ENCODE measurements at regions not wholly inside any gene's neighbourhood (a gene's known extent, or its start where the extent isn't known, plus 50 kb on each side); places are given as distances from the start of the nearest gene placed in this dataset.
A peak's percentile ranks its signal among the peaks of the same experiment; 100 is the strongest.

DNA sequence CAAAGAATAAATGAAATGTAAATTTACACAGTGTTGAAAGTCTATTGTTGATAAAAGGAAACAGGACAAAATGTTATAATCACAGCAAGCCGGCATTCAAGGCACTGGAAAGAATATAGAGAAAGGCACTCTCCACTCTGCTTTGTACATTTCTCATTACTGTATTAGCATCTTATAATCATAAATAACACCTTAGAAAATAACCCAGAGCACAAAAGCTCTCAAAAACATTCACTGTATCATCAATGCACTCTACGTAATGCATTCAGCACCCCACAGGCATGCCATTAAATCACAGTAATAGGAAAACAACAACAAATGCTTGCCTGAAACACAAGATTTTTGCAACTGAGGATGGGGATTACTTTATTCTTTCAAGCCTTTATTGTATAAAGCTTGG, 75.3 kb upstream of the TRPC3 start:
- Histone ChIP-seq H3K9me3 (ENCODE audit: control insufficient read depth, low read length) (no peaks in the 10 kb centered on the region), H3K4me1 (ENCODE audit: control insufficient read depth, insufficient read depth, low read depth, low read length) (no peaks in the 10 kb centered on the region), H2BK12ac (ENCODE audit: low read length in 2 of 2) (no peak overlapping the region), H2BK120ac (ENCODE audit: low read depth, low read length) (no peak overlapping the region), H3K14ac (ENCODE audit: low read length in 2 of 2) (no peak overlapping the region), H3K36me3 (ENCODE audit: control insufficient read depth in 1 of 2, insufficient read depth in 2 of 2, low read depth in 1 of 2, low read length in 2 of 2) (no peaks in the 10 kb centered on the region), H3K79me1 (replicated peaks; ENCODE audit: low read length, poor library complexity, severe bottlenecking) (no peaks in the 10 kb centered on the region), H4K91ac (ENCODE audit: low read length) (no peak overlapping the region), H2BK5ac (ENCODE audit: low read depth, low read length, poor library complexity, severe bottlenecking) (no peak overlapping the region), H3K4ac (ENCODE audit: low read depth in 1 of 2, low read length in 2 of 2) (no peak overlapping the region), H3K27ac (ENCODE audit: low read length, poor library complexity, severe bottlenecking) (no peak overlapping the region), H2BK15ac (ENCODE audit: low read depth, poor library complexity, severe bottlenecking) (no peak overlapping the region), H2AFZ (ENCODE audit: low read depth, low read length) (no peak overlapping the region), H3K4me3 (ENCODE audit: insufficient read depth in 1 of 2, low read depth in 1 of 2, low read length in 2 of 2) (no peak overlapping the region), H2AK5ac (ENCODE audit: low read length, severe bottlenecking) (no peak overlapping the region), H3K23ac (ENCODE audit: low read length in 2 of 2) (no peak overlapping the region), H3K9ac (ENCODE audit: low read length) (no peak overlapping the region), H3K18ac (ENCODE audit: low read depth in 1 of 2, low read length in 2 of 2) (no peak overlapping the region), H3K27me3 (ENCODE audit: control insufficient read depth in 1 of 2, insufficient read depth in 1 of 2, low read length in 2 of 2) (no peaks in the 10 kb centered on the region), H4K8ac (ENCODE audit: low read length) (no peak overlapping the region), H3K4me2 (ENCODE audit: low read length, poor library complexity, severe bottlenecking) (no peak overlapping the region)
- WGBS: 90% methylated on average over 2 of the region's 2 CpGs
- no peak for DNase-seq

- no peak overlapping the region for H3K18ac ChIP-seq (ENCODE audit: low read depth in 1 of 2, low read length in 2 of 2)
- H3K27me3 ChIP-seq (ENCODE audit: control insufficient read depth in 1 of 2, insufficient read depth in 1 of 2, low read length in 2 of 2): no peaks in the 10 kb centered on the region
- no peak overlapping the region for H2BK15ac ChIP-seq (ENCODE audit: low read depth, poor library complexity, severe bottlenecking)
- H3K9me3 ChIP-seq (ENCODE audit: control insufficient read depth, low read length): no peaks in the 10 kb centered on the region
- H3K14ac ChIP-seq (ENCODE audit: low read length in 2 of 2): no peak overlapping the region
- H4K91ac ChIP-seq (ENCODE audit: low read length): no peak overlapping the region
- no peak overlapping the region for H2BK120ac ChIP-seq (ENCODE audit: low read depth, low read length)
- H2AK5ac ChIP-seq (ENCODE audit: low read length, severe bottlenecking): no peak overlapping the region
- no peak overlapping the region for H3K4ac ChIP-seq (ENCODE audit: low read depth in 1 of 2, low read length in 2 of 2)
- no peak overlapping the region for H3K4me2 ChIP-seq (ENCODE audit: low read length, poor library complexity, severe bottlenecking)
- no peak overlapping the region for H3K4me3 ChIP-seq (ENCODE audit: insufficient read depth in 1 of 2, low read depth in 1 of 2, low read length in 2 of 2)
- no peak overlapping the region for H3K23ac ChIP-seq (ENCODE audit: low read length in 2 of 2)
- H3K36me3 ChIP-seq (ENCODE audit: control insufficient read depth in 1 of 2, insufficient read depth in 2 of 2, low read depth in 1 of 2, low read length in 2 of 2): no peaks in the 10 kb centered on the region
- H3K79me1 ChIP-seq (replicated peaks; ENCODE audit: low read length, poor library complexity, severe bottlenecking): no peaks in the 10 kb centered on the region
- H3K4me1 ChIP-seq (ENCODE audit: control insufficient read depth, insufficient read depth, low read depth, low read length): no peaks in the 10 kb centered on the region
- no peak overlapping the region for H3K27ac ChIP-seq (ENCODE audit: low read length, poor library complexity, severe bottlenecking)
- H2AFZ ChIP-seq (ENCODE audit: low read depth, low read length): no peak overlapping the region
- WGBS: 33% methylated on average over 1 of the region's 2 CpGs
- H4K8ac ChIP-seq (ENCODE audit: low read length): no peak overlapping the region
- H2BK5ac ChIP-seq (ENCODE audit: low read depth, low read length, poor library complexity, severe bottlenecking): no peak overlapping the region
- no peak overlapping the region for H3K9ac ChIP-seq (ENCODE audit: low read length)
- no peak for DNase-seq
- no peak overlapping the region for H2BK12ac ChIP-seq (ENCODE audit: low read length in 2 of 2)
Measured at GRCh38 chr4:122017296-122017695, 65.4 kb upstream of the TRPC3 start.

DNA sequence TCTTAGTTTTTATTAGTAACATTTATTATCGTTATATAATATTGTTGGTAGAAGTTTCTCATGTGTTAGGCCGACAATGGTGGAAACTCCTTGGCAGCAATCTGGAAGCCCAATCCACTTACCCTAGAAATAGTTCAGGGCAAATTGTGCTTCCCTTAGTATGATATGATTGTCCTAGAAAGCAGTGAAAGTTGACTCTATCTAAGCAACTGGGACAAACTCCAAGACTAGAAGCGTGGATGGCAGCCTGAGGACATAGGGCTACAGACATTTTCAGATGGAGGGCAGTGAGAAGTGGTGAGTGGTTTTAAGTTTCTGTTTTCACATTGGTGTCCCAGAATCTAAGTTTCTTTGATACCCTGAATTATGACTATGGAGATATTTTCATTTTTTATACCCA, 63.3 kb upstream of the TRPC3 start:
- H3K4me2 ChIP-seq (ENCODE audit: low read length, poor library complexity, severe bottlenecking): no peak overlapping the region
- no peak overlapping the region for H3K14ac ChIP-seq (ENCODE audit: low read length in 2 of 2)
- H3K9ac ChIP-seq (ENCODE audit: low read length): no peak overlapping the region
- no peaks in the 10 kb centered on the region for H3K36me3 ChIP-seq (ENCODE audit: control insufficient read depth in 1 of 2, insufficient read depth in 2 of 2, low read depth in 1 of 2, low read length in 2 of 2)
- no peak overlapping the region for H2AK5ac ChIP-seq (ENCODE audit: low read length, severe bottlenecking)
- H3K4me1 ChIP-seq (ENCODE audit: control insufficient read depth, insufficient read depth, low read depth, low read length): no peaks in the 10 kb centered on the region
- no peak overlapping the region for H2AFZ ChIP-seq (ENCODE audit: low read depth, low read length)
- H3K18ac ChIP-seq (ENCODE audit: low read depth in 1 of 2, low read length in 2 of 2): no peak overlapping the region
- H3K4ac ChIP-seq (ENCODE audit: low read depth in 1 of 2, low read length in 2 of 2): no peak overlapping the region
- no peaks in the 10 kb centered on the region for H3K27me3 ChIP-seq (ENCODE audit: control insufficient read depth in 1 of 2, insufficient read depth in 1 of 2, low read length in 2 of 2)
- no peak overlapping the region for H3K23ac ChIP-seq (ENCODE audit: low read length in 2 of 2)
- H3K4me3 ChIP-seq (ENCODE audit: insufficient read depth in 1 of 2, low read depth in 1 of 2, low read length in 2 of 2): no peak overlapping the region
- no peak for DNase-seq
- 97% methylated on average over 1 of the region's 3 CpGs for WGBS
- no peak overlapping the region for H2BK15ac ChIP-seq (ENCODE audit: low read depth, poor library complexity, severe bottlenecking)
- no peaks in the 10 kb centered on the region for H3K79me1 ChIP-seq (replicated peaks; ENCODE audit: low read length, poor library complexity, severe bottlenecking)
- no peak overlapping the region for H4K91ac ChIP-seq (ENCODE audit: low read length)
- H4K8ac ChIP-seq (ENCODE audit: low read length): no peak overlapping the region
- H3K9me3 ChIP-seq (ENCODE audit: control insufficient read depth, low read length): no peaks in the 10 kb centered on the region
- no peak overlapping the region for H2BK5ac ChIP-seq (ENCODE audit: low read depth, low read length, poor library complexity, severe bottlenecking)
- H2BK120ac ChIP-seq (ENCODE audit: low read depth, low read length): no peak overlapping the region
- H2BK12ac ChIP-seq (ENCODE audit: low read length in 2 of 2): no peak overlapping the region
- no peak overlapping the region for H3K27ac ChIP-seq (ENCODE audit: low read length, poor library complexity, severe bottlenecking)

GRCh38 chr4:122012735-122013134, 60.9 kb upstream of the TRPC3 start:
- Histone ChIP-seq H3K23ac (ENCODE audit: low read length in 2 of 2) (no peak overlapping the region), H4K91ac (ENCODE audit: low read length) (no peak overlapping the region), H2AFZ (ENCODE audit: low read depth, low read length) (no peak overlapping the region), H3K79me1 (replicated peaks; ENCODE audit: low read length, poor library complexity, severe bottlenecking) (no peaks in the 10 kb centered on the region), H4K8ac (ENCODE audit: low read length) (no peak overlapping the region), H2AK5ac (ENCODE audit: low read length, severe bottlenecking) (no peak overlapping the region), H3K4me3 (ENCODE audit: insufficient read depth in 1 of 2, low read depth in 1 of 2, low read length in 2 of 2) (no peak overlapping the region), H3K36me3 (ENCODE audit: control insufficient read depth in 1 of 2, insufficient read depth in 2 of 2, low read depth in 1 of 2, low read length in 2 of 2) (no peaks in the 10 kb centered on the region), H3K9ac (ENCODE audit: low read length) (no peak overlapping the region), H2BK5ac (ENCODE audit: low read depth, low read length, poor library complexity, severe bottlenecking) (no peak overlapping the region), H2BK12ac (ENCODE audit: low read length in 2 of 2) (no peak overlapping the region), H3K18ac (ENCODE audit: low read depth in 1 of 2, low read length in 2 of 2) (no peak overlapping the region), H3K27me3 (ENCODE audit: control insufficient read depth in 1 of 2, insufficient read depth in 1 of 2, low read length in 2 of 2) (no peaks in the 10 kb centered on the region), H2BK15ac (ENCODE audit: low read depth, poor library complexity, severe bottlenecking) (no peak overlapping the region), H3K14ac (ENCODE audit: low read length in 2 of 2) (no peak overlapping the region), H3K4ac (ENCODE audit: low read depth in 1 of 2, low read length in 2 of 2) (no peak overlapping the region), H2BK120ac (ENCODE audit: low read depth, low read length) (no peak overlapping the region), H3K27ac (ENCODE audit: low read length, poor library complexity, severe bottlenecking) (no peak overlapping the region), H3K9me3 (ENCODE audit: control insufficient read depth, low read length) (no peaks in the 10 kb centered on the region), H3K4me1 (ENCODE audit: control insufficient read depth, insufficient read depth, low read depth, low read length) (no peaks in the 10 kb centered on the region), H3K4me2 (ENCODE audit: low read length, poor library complexity, severe bottlenecking) (no peak overlapping the region)
- peak; percentile 39 for DNase-seq
- no CpG with 5 or more reads among the region's 2 CpGs for WGBS
